Breast epithelium (tissue), 4 donors: ENCODE measurements at regions not wholly inside any gene's neighbourhood (a gene's known extent, or its start where the extent isn't known, plus 50 kb on each side); places are given as distances from the start of the nearest gene placed in this dataset.
A peak's percentile ranks its signal among the peaks of the same experiment; 100 is the strongest.

Experiments used
- DNase-seq, 2 donors: peaks; one replicate each; pipeline ENCODE4 v3.0.0-alpha.2; 2019; ENCODE audit warnings: low spot score in 2 of 2
- H3K27ac ChIP-seq, 2 donors: fragments of 200-600 bp; sonication (generic) in 1 of 2; one replicate each; pipeline ENCODE4 v1.5.1; 2016 to 2019; ENCODE audit warnings: mild to moderate bottlenecking in 1 of 2
- H3K27me3 ChIP-seq, 2 donors: fragments of 200-600 bp; sonication (generic) in 1 of 2; one replicate each; pipeline versions ENCODE4 v1.5.1 to v1.6.0; 2017 to 2019; ENCODE audit warnings: control low read depth in 1 of 2, mild to moderate bottlenecking in 1 of 2
- H3K36me3 ChIP-seq: fragments of 200-600 bp; one replicate; pipeline ENCODE4 v1.5.1; 2019
- H3K4me1 ChIP-seq, 2 donors: fragments of 200-600 bp; sonication (generic); one replicate each; pipeline ENCODE4 v1.5.1; 2016 to 2019; ENCODE audit warnings: control low read depth in 1 of 2
- H3K4me3 ChIP-seq, 3 donors: fragments of 200-600 bp; sonication (generic); 1 replicate in 2 of 3; 2 replicates in 1 of 3; pipeline ENCODE4 v1.5.1; 2016 to 2019; ENCODE audit warnings: mild to moderate bottlenecking in 3 of 3, moderate library complexity in 2 of 3
- H3K9me3 ChIP-seq, 2 donors: fragments of 200-600 bp; sonication (generic) in 1 of 2; one replicate each; pipeline ENCODE4 v1.5.1; 2016 to 2019; ENCODE audit warnings: control low read depth in 1 of 2
- POLR2A ChIP-seq: fragments of 450-650 bp; IDR thresholded peaks from one replicate; pipeline ENCODE4 v1.6.1; 2016; ENCODE audit warnings: antibody characterized with exemption, mild to moderate bottlenecking, moderate library complexity
- POLR2AphosphoS5 ChIP-seq, 3 donors: sonication (generic); formaldehyde crosslinking; IDR thresholded peaks; one replicate each; pipeline ENCODE4 v1.6.1; 2017; ENCODE audit warnings: antibody characterized with exemption in 3 of 3
- intact Hi-C: fragments of 100-400 bp; cut with DNase I; formaldehyde crosslinking; loops from one replicate; pipeline ENCODE4 v1.15.1; 2023; ENCODE audit warnings: low total_unique reads
- TF ChIP-seq, protein P1 (sequence below), 3 donors: fragments of 450-650 bp; IDR thresholded peaks; one replicate each; pipeline ENCODE4 v1.5.1; 2016 to 2017; ENCODE audit warnings: antibody characterized with exemption in 3 of 3, mild to moderate bottlenecking in 3 of 3, moderate library complexity in 3 of 3

DNA sequence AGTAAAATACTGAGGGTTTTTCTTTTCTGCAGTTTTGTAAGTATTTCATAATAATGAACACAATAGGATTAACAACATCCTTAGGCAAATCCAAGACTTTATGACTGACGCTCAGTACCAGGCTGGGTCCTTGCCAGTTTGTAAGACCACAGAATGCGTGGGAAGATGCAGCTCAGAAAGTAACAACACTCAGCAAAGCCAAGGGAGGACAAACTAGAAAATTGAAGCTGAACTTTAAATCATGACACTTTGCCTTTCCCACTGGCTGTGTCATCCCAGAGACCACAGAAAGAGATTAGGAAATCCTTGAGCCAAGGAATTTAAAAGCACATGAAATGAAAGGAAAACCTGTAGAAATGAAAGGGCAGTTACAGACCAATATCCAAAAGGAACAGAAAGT is 426.3 kb upstream of the CHRM3 start:
- Histone ChIP-seq H3K36me3 (no peaks in the 10 kb centered on the region), H3K27me3 (no peaks in the 10 kb centered on the region), H3K4me1 (no peaks in the 10 kb centered on the region), H3K4me3 (no peak overlapping the region), H3K27ac (no peak overlapping the region), H3K9me3 (no peaks in the 10 kb centered on the region)
- intact Hi-C loops: no loop called here
- TF ChIP-seq POLR2AphosphoS5 (IDR thresholded peaks at IDR 0.05) (no peak), POLR2A (no peak)
- TF ChIP-seq, protein P1, sequence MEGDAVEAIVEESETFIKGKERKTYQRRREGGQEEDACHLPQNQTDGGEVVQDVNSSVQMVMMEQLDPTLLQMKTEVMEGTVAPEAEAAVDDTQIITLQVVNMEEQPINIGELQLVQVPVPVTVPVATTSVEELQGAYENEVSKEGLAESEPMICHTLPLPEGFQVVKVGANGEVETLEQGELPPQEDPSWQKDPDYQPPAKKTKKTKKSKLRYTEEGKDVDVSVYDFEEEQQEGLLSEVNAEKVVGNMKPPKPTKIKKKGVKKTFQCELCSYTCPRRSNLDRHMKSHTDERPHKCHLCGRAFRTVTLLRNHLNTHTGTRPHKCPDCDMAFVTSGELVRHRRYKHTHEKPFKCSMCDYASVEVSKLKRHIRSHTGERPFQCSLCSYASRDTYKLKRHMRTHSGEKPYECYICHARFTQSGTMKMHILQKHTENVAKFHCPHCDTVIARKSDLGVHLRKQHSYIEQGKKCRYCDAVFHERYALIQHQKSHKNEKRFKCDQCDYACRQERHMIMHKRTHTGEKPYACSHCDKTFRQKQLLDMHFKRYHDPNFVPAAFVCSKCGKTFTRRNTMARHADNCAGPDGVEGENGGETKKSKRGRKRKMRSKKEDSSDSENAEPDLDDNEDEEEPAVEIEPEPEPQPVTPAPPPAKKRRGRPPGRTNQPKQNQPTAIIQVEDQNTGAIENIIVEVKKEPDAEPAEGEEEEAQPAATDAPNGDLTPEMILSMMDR (IDR thresholded peaks at IDR 0.05): no peak
- peak in 1 of 2 donors; percentile 34 for DNase-seq

DNA sequence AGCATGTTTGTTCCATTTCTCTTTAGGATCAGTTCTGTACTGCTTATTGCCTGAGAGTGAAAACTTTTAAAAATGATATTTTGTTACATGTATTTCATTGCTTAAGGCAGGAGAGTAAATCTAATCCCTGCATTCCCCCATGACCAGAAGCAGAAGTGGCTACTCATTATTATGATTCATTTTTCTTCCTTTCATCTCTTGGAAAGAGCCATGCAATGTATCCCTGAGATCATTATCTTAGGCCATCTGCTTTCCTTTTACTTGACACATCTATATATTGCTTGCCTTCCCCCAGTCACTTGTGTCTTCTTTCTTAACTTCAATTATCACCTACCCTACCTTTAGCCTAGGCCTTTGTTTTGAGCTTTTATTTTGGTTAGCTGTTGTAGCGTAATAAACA is 430.4 kb upstream of the CHRM3 start:
- no peaks in the 10 kb centered on the region for H3K4me1 ChIP-seq
- no peak overlapping the region for H3K27ac ChIP-seq
- H3K9me3 ChIP-seq: no peaks in the 10 kb centered on the region
- intact Hi-C loops: no loop called here
- no peaks in the 10 kb centered on the region for H3K27me3 ChIP-seq
- H3K36me3 ChIP-seq: no peaks in the 10 kb centered on the region
- TF ChIP-seq POLR2AphosphoS5 (IDR thresholded peaks at IDR 0.05) (no peak), POLR2A (no peak)
- TF ChIP-seq, protein P1 (IDR thresholded peaks at IDR 0.05): no peak
- no peak overlapping the region for H3K4me3 ChIP-seq
- DNase-seq: no peak

DNA sequence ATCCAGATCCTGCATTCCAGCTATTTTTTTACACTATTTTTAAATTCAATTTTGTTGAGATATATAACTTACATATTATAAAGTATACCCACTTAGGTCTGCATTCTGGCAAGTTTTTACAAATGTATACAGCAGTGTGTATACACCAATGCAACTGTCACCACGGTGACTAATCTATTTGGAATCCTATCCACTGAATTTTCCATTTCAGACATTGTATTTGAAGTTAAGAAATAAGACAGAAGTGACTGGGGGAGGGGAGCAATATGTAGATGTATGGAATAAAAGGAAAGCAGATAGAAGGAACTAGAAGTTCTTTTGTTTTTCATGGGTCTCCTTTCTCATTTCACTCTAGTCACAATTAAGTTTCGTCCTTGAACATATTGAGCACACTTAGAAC is 431.5 kb upstream of the CHRM3 start:
- intact Hi-C loops: no loop called here
- no peak for DNase-seq
- no peaks in the 10 kb centered on the region for H3K4me1 ChIP-seq
- no peak overlapping the region for H3K4me3 ChIP-seq
- no peak for TF ChIP-seq POLR2AphosphoS5 (IDR thresholded peaks at IDR 0.05)
- TF ChIP-seq POLR2A: no peak
- TF ChIP-seq, protein P1 (IDR thresholded peaks at IDR 0.05): no peak
- no peaks in the 10 kb centered on the region for H3K27me3 ChIP-seq
- no peaks in the 10 kb centered on the region for H3K36me3 ChIP-seq
- no peak overlapping the region for H3K27ac ChIP-seq
- no peaks in the 10 kb centered on the region for H3K9me3 ChIP-seq

DNA sequence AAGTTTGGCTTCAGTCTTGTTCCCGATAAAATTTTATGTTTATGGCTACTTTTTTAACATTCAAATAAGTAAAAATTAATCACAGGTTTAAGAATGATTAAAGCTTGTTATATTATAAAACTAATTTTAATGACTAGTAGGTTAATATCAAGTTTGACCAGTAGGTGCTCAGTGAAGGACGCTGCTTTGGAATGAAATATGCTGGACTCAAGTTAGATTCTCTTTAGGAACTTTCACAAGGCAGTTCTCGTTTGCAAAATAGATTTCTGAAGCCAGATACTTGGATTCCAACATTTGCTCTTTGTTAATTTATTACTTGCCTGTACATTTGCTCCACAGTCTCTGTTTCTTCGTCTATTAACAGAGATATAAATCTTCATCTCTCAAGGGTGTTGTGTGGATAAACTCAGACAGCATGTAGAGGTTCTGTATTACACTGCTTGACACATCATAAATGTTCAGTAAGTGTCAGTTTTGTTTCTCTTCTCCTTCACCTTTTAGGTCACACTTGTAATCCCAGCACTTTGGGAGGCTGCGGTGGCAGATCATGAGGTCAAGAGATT is 432.8 kb upstream of the CHRM3 start:
- H3K27me3 ChIP-seq: no peaks in the 10 kb centered on the region
- intact Hi-C loops: no loop called here
- no peak for DNase-seq
- no peak overlapping the region for H3K4me3 ChIP-seq
- H3K36me3 ChIP-seq: no peaks in the 10 kb centered on the region
- H3K9me3 ChIP-seq: no peaks in the 10 kb centered on the region
- H3K4me1 ChIP-seq: no peaks in the 10 kb centered on the region
- no peak for TF ChIP-seq POLR2AphosphoS5 (IDR thresholded peaks at IDR 0.05)
- TF ChIP-seq, protein P1 (IDR thresholded peaks at IDR 0.05): no peak
- H3K27ac ChIP-seq: no peak overlapping the region

DNA sequence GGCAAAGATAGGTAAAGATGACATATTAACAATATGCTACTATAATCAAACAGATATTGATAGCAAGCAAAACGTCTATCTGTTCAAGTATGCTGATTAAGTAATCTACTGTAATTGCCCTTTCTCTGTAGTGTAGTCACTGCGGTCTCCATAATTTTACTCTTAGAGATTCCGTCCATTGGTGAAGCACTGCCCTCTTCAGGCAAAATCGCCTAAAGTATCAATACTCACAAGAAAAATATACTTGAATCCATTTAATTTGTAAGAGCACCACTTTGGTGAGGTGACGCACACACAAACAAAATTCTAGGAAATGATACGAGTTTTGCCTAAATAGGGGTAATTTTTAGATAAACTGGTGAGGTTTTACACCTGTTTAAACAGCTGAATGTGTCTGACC is 434.6 kb upstream of the CHRM3 start:
- H3K27ac ChIP-seq: no peak overlapping the region
- H3K36me3 ChIP-seq: no peaks in the 10 kb centered on the region
- H3K27me3 ChIP-seq: no peaks in the 10 kb centered on the region
- no peak for DNase-seq
- H3K4me3 ChIP-seq: no peak overlapping the region
- H3K4me1 ChIP-seq: no peaks in the 10 kb centered on the region
- TF ChIP-seq POLR2AphosphoS5 (IDR thresholded peaks at IDR 0.05) (no peak), POLR2A (no peak)
- TF ChIP-seq, protein P1 (IDR thresholded peaks at IDR 0.05): peak in 2 of 3 donors; percentile 13 to 18
- no peaks in the 10 kb centered on the region for H3K9me3 ChIP-seq
- intact Hi-C loops: no loop called here
